ENCODE measurements at regions not wholly inside any gene's neighbourhood (a gene's known extent, or its start where the extent isn't known, plus 50 kb on each side); places are given as distances from the start of the nearest gene placed in this dataset.
A peak's percentile ranks its signal among the peaks of the same experiment; 100 is the strongest.
"Not testable (repeated sequence)": the region's sequence is repeated elsewhere in the genome, so short reads cannot be mapped to it uniquely, and the experiment has no call there.

GRCh38 chr9:129550199-129550839 is 70.6 kb downstream of the C9orf50 start:
- Mint-ChIP-seq H3K27ac (peak overlapping the region; percentile 49), H3K27me3 (peaks cover 34% of the 10 kb centered on the region), H3K36me3 (ENCODE audit: low read depth) (no peaks in the 10 kb centered on the region), H3K4me3 (peak overlapping the region; percentile 60), H3K4me1 (ENCODE audit: low read depth) (peaks cover 5% of the 10 kb centered on the region), H3K9me3 (no peaks in the 10 kb centered on the region)

DNA sequence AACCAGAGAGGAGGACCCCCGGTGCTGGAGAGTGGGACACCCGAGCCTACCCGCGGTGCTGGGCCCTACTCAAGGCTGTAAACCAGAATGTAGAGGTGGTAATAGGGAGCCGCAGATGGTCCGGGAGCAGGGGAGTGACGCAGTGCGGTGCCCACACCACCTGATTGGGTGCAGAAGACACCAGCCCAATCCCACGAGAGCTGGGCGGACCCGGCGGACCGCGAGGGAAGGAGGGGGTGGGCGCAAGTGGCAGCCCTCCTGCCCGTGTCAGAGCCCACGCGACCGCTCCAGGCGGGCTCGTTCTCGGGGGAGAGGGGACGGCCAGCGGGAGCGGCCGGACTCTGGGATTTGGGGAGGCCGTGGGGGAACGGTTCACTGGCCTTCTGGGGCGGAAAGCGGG is 71.2 kb downstream of the C9orf50 start:
- Mint-ChIP-seq H3K4me3 (peak overlapping the region; percentile 58), H3K36me3 (ENCODE audit: low read depth) (no peaks in the 10 kb centered on the region), H3K27me3 (peaks cover 39% of the 10 kb centered on the region), H3K4me1 (ENCODE audit: low read depth) (peaks cover 5% of the 10 kb centered on the region), H3K9me3 (no peaks in the 10 kb centered on the region), H3K27ac (no peak overlapping the region)

- H3K36me3 Mint-ChIP-seq (ENCODE audit: low read depth): no peaks in the 10 kb centered on the region
- peaks cover 39% of the 10 kb centered on the region for H3K27me3 Mint-ChIP-seq
- peak overlapping the region; percentile 58 for H3K4me3 Mint-ChIP-seq
- no peaks in the 10 kb centered on the region for H3K9me3 Mint-ChIP-seq
- H3K27ac Mint-ChIP-seq: no peak overlapping the region
- peaks cover 5% of the 10 kb centered on the region for H3K4me1 Mint-ChIP-seq (ENCODE audit: low read depth)
Measured at GRCh38 chr9:129549139-129549538, 71.8 kb downstream of the C9orf50 start.

DNA sequence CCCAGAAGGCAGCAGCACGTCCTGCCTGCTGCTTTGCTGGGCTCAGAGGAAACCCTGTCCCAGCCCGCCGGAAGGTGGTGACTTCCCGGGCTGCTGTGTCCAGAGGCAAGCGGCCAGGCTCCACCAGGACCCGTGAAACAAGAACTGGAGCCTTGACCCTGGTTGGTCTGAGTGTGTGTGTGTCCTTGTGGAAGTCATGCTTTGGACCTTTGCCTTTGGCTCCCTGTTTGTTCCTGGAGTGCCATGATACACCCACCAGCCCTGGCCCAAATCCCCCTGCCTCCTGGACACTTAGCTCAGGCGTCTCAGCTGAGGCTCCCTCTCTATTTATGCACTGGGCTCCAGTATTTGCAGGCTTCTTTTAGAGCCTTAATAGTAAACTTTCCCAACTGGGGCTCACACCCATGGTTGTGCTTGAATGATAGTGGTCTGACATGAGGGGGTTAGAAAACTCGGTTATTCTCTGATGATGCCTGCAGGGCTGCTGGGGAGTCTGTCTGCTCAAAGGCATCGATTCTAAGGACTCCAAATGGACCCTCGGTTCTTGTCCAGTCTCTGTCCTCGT is 72.2 kb downstream of the C9orf50 start:
- H3K36me3 Mint-ChIP-seq (ENCODE audit: low read depth): no peaks in the 10 kb centered on the region
- no peak overlapping the region for H3K27ac Mint-ChIP-seq
- peaks cover 40% of the 10 kb centered on the region for H3K27me3 Mint-ChIP-seq
- no peak overlapping the region for H3K4me3 Mint-ChIP-seq
- no peaks in the 10 kb centered on the region for H3K9me3 Mint-ChIP-seq
- H3K4me1 Mint-ChIP-seq (ENCODE audit: low read depth): peaks cover 5% of the 10 kb centered on the region

DNA sequence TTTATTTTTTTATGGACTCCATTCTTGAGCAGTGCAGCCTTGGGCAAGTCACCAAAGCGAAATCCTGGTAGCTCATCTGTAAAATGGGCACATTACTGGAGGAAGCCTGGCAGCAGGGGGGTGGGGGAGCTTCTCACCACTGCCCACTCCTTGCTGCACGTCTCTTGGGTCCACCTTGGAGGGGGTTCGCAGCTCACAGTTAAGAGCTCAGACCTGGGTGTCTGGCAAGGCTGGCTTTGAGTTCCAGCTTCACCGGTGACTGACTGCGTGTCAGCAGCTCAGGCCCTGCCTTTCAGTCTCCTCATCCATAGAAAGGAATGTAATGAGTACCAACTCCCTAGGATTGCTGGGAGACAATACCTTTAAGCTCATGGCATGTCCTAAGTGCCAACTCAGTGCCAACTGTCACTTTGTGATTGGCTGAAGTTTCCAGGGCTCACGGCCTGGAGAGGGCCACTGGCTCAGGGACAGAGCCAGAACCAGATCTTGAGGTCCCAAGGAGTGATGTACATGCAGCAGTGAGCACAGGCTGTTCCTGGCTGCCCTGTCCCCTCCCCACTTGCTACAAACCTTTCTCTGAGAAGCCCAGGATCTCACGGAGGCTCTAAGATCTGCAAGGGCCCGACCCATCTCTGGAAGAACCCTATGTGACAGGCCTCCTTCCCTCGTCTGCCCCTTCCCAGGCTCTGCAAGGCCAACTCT is 72.9 kb downstream of the C9orf50 start:
- no peaks in the 10 kb centered on the region for H3K9me3 Mint-ChIP-seq
- no peaks in the 10 kb centered on the region for H3K36me3 Mint-ChIP-seq (ENCODE audit: low read depth)
- no peak overlapping the region for H3K27ac Mint-ChIP-seq
- H3K4me3 Mint-ChIP-seq: no peak overlapping the region
- H3K27me3 Mint-ChIP-seq: peaks cover 44% of the 10 kb centered on the region
- peaks cover 5% of the 10 kb centered on the region for H3K4me1 Mint-ChIP-seq (ENCODE audit: low read depth)

DNA sequence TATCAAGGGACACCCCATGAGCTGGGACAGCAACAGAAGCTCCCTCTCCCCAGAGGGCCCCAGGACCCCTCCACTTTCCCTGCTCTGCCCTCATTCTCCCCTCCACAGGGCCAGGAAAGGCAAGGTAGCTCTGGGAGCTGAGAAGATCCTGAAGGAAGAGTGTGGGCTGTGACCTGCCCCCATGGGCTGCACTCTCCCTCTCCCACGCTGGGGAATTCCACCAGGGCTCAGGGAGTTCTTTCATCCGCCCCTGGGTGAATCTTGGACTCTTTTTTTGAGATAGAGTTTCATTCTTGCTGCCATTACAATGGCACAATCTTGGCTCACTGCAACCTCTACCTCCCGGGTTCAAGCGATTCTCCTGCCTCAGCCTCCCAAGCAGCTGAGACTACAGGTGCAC is 73.8 kb downstream of the C9orf50 start:
- H3K4me1 Mint-ChIP-seq (ENCODE audit: low read depth): peaks cover 5% of the 10 kb centered on the region
- peaks cover 41% of the 10 kb centered on the region for H3K27me3 Mint-ChIP-seq
- H3K4me3 Mint-ChIP-seq: no peak overlapping the region
- H3K27ac Mint-ChIP-seq: no peak overlapping the region
- no peaks in the 10 kb centered on the region for H3K9me3 Mint-ChIP-seq
- no peaks in the 10 kb centered on the region for H3K36me3 Mint-ChIP-seq (ENCODE audit: low read depth)

DNA sequence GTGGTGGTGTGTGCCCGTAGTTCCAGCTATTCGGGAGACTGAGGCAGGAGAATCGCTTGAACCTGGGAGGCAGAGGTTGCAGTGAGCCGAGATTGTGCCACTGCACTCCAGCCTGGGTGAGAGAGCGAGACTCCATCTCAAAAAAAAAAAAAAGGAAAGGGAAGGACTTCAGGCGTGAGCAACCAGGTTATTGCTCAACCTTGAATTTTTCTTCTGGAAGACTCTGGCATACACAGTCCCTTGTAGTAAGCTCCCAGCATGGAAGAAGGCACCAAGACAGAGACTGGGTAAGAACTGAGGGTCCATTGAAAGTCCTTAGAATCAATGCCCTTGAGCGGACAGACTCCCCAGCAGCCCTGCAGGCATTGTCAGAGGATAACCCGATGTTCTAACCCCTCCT is 75.0 kb downstream of the C9orf50 start:
- H3K4me1 Mint-ChIP-seq (ENCODE audit: low read depth); H3K4me3 Mint-ChIP-seq; H3K36me3 Mint-ChIP-seq (ENCODE audit: low read depth); H3K27ac Mint-ChIP-seq; H3K9me3 Mint-ChIP-seq: not testable (repeated sequence)
- H3K27me3 Mint-ChIP-seq: peaks cover 31% of the 10 kb centered on the region

DNA sequence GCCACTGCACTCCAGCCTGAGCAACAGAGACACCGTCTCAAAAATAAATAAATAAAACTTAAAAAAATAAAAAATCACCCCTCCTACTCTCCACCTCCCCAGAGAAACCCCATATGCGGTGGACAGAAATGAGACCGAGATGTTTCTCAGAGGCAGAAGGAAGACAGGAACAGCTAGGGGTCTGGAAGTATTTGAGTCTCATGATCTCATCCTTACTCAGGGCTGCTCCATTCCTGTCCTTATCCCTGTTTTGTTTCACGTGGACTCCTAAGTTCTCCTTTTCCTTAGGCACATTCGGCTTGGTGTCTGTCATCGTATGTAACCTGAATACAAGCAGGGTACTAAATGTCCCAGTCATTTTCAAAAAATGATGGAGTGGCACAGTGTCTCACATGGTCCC is 76.1 kb downstream of the C9orf50 start:
- Mint-ChIP-seq H3K4me1 (ENCODE audit: low read depth) (no peaks in the 10 kb centered on the region), H3K27me3 (peaks cover 25% of the 10 kb centered on the region), H3K27ac (no peak overlapping the region), H3K9me3 (peaks cover under 1% of the 10 kb centered on the region), H3K36me3 (ENCODE audit: low read depth) (no peaks in the 10 kb centered on the region), H3K4me3 (no peak overlapping the region)

GRCh38 chr9:129542741-129543140 is 78.2 kb downstream of the C9orf50 start:
- H3K4me3 Mint-ChIP-seq: no peak overlapping the region
- peaks cover 15% of the 10 kb centered on the region for H3K27me3 Mint-ChIP-seq
- H3K4me1 Mint-ChIP-seq (ENCODE audit: low read depth): no peaks in the 10 kb centered on the region
- peaks cover 13% of the 10 kb centered on the region for H3K9me3 Mint-ChIP-seq
- H3K36me3 Mint-ChIP-seq (ENCODE audit: low read depth): no peaks in the 10 kb centered on the region
- H3K27ac Mint-ChIP-seq: no peak overlapping the region

GRCh38 chr9:129541270-129541669 is 79.6 kb downstream of the C9orf50 start:
- no peaks in the 10 kb centered on the region for H3K36me3 Mint-ChIP-seq (ENCODE audit: low read depth)
- H3K4me3 Mint-ChIP-seq: no peak overlapping the region
- peaks cover 13% of the 10 kb centered on the region for H3K9me3 Mint-ChIP-seq
- no peak overlapping the region for H3K27ac Mint-ChIP-seq
- no peaks in the 10 kb centered on the region for H3K4me1 Mint-ChIP-seq (ENCODE audit: low read depth)
- H3K27me3 Mint-ChIP-seq: peaks cover 12% of the 10 kb centered on the region

DNA sequence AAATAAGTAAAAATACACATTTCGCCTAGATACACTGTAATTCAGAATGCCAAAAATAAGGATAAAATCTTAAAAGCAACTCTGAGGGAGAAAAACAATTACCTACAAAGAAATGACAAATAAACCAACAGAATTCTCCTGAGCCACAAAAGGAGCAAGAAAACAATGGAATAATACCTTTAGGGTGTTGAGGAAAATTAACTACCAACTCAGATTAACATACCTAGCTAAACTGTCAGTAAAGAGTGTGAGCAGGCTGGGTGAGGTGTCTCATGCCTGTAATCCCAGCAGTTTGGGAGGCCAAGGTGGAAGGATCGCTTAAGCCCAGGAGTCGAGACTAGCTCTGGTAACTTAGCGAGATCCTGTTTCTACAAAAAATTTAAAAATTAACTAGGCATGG is 81.5 kb downstream of the C9orf50 start:
- no peak overlapping the region for H3K4me3 Mint-ChIP-seq
- H3K36me3 Mint-ChIP-seq (ENCODE audit: low read depth): no peaks in the 10 kb centered on the region
- H3K27ac Mint-ChIP-seq: no peak overlapping the region
- H3K4me1 Mint-ChIP-seq (ENCODE audit: low read depth): no peaks in the 10 kb centered on the region
- peaks cover 13% of the 10 kb centered on the region for H3K9me3 Mint-ChIP-seq
- H3K27me3 Mint-ChIP-seq: peaks cover 5% of the 10 kb centered on the region

- not testable (repeated sequence) for H3K4me3 Mint-ChIP-seq; H3K36me3 Mint-ChIP-seq (ENCODE audit: low read depth); H3K27ac Mint-ChIP-seq; H3K4me1 Mint-ChIP-seq (ENCODE audit: low read depth)
- Mint-ChIP-seq H3K27me3 (peaks cover 11% of the 10 kb centered on the region), H3K9me3 (peaks cover 13% of the 10 kb centered on the region)
Measured at GRCh38 chr9:129531860-129532402, 89.0 kb downstream of the C9orf50 start.

- Mint-ChIP-seq H3K9me3 (peaks cover 13% of the 10 kb centered on the region), H3K27me3 (peaks cover 11% of the 10 kb centered on the region)
- H3K36me3 Mint-ChIP-seq (ENCODE audit: low read depth); H3K4me3 Mint-ChIP-seq; H3K27ac Mint-ChIP-seq; H3K4me1 Mint-ChIP-seq (ENCODE audit: low read depth): not testable (repeated sequence)
Measured at GRCh38 chr9:129527955-129528354, 92.9 kb downstream of the C9orf50 start.

DNA sequence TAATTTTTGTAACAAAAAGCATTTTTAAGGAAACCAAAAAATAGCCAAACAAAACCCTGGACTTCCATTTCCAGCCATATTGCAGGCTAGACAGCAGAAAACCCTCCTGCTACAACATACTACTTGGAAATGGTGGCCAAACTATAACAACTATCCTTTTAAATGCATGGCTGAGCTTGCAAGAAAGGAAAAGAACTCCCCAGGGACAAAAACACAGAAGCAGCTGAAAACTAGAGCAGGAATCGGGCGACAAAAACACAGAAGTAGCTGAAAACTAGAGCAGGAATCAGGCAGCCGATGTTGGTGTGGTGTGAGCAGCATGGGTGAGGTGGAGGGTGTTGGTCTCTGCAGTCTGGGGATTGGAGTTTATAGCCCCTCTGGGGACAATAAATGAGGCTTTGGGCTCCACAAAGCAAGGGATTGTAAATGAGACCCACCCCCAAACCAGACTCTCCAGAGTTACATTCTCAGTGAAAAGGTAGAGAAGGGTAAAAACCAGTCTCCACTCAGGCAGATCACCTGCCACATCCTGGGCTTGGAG is 95.2 kb downstream of the C9orf50 start:
- H3K27me3 Mint-ChIP-seq: peaks cover 8% of the 10 kb centered on the region

GRCh38 chr9:129524582-129525270 is 96.2 kb downstream of the C9orf50 start:
- no peak overlapping the region for H3K4me3 Mint-ChIP-seq
- H3K9me3 Mint-ChIP-seq: peaks cover 11% of the 10 kb centered on the region
- H3K4me1 Mint-ChIP-seq (ENCODE audit: low read depth): no peaks in the 10 kb centered on the region
- H3K36me3 Mint-ChIP-seq (ENCODE audit: low read depth): peaks cover 4% of the 10 kb centered on the region
- no peak overlapping the region for H3K27ac Mint-ChIP-seq
- H3K27me3 Mint-ChIP-seq: peaks cover 5% of the 10 kb centered on the region

More for the DNA sequence above, 95.2 kb downstream of the C9orf50 start:
- Mint-ChIP-seq H3K4me3 (no peak overlapping the region), H3K4me1 (ENCODE audit: low read depth) (no peaks in the 10 kb centered on the region), H3K9me3 (peaks cover 13% of the 10 kb centered on the region), H3K36me3 (ENCODE audit: low read depth) (peaks cover 4% of the 10 kb centered on the region), H3K27ac (no peak overlapping the region)

Data from stimulated activated naive CD8-positive, alpha-beta T cell treated with anti-CD3 and anti-CD28 coated beads, Interleukin-15, Interleukin-2, amounts not matched to agents 100 ng/mL and 50 ng/mL, for 24 hours (primary cell).